ENCODE measurements at regions not wholly inside any gene's neighbourhood (a gene's known extent, or its start where the extent isn't known, plus 50 kb on each side); places are given as distances from the start of the nearest gene placed in this dataset.

GRCh38 chr9:7375013-7375511, 424.5 kb downstream of the DMAC1 start:
- no peaks in the 10 kb centered on the region for H3K36me3 ChIP-seq
- no peak overlapping the region for H3K27ac ChIP-seq
- no peaks in the 10 kb centered on the region for H3K9me3 ChIP-seq (ENCODE audit: severe bottlenecking)
- H3K4me3 ChIP-seq (ENCODE audit: low read depth, low read length): no peak overlapping the region
- H3K27me3 ChIP-seq (ENCODE audit: insufficient read depth, low read depth, severe bottlenecking): no peaks in the 10 kb centered on the region
- no peak for DNase-seq
- TF ChIP-seq CTCF (IDR thresholded peaks at IDR 0.05; ENCODE audit: low read depth, low read length): no peak

- DNase-seq: no peak
- TF ChIP-seq CTCF (IDR thresholded peaks at IDR 0.05; ENCODE audit: low read depth, low read length): no peak
- no peak overlapping the region for H3K4me3 ChIP-seq (ENCODE audit: low read depth, low read length)
- H3K27ac ChIP-seq: no peak overlapping the region
- no peaks in the 10 kb centered on the region for H3K9me3 ChIP-seq (ENCODE audit: severe bottlenecking)
- H3K27me3 ChIP-seq (ENCODE audit: insufficient read depth, low read depth, severe bottlenecking): no peaks in the 10 kb centered on the region
- H3K36me3 ChIP-seq: no peaks in the 10 kb centered on the region
Measured at GRCh38 chr9:7370988-7371387, 428.6 kb downstream of the DMAC1 start.

GRCh38 chr9:7370381-7370780, 429.2 kb downstream of the DMAC1 start:
- no peak overlapping the region for H3K27ac ChIP-seq
- H3K36me3 ChIP-seq: no peaks in the 10 kb centered on the region

GRCh38 chr9:7369384-7369821, 430.2 kb downstream of the DMAC1 start:
- Histone ChIP-seq H3K27ac (no peak overlapping the region), H3K9me3 (ENCODE audit: severe bottlenecking) (no peaks in the 10 kb centered on the region), H3K36me3 (no peaks in the 10 kb centered on the region), H3K27me3 (ENCODE audit: insufficient read depth, low read depth, severe bottlenecking) (no peaks in the 10 kb centered on the region), H3K4me3 (ENCODE audit: low read depth, low read length) (no peak overlapping the region)
- no peak for TF ChIP-seq CTCF (IDR thresholded peaks at IDR 0.05; ENCODE audit: low read depth, low read length)
- no peak for DNase-seq

More at GRCh38 chr9:7370381-7370780, 429.2 kb downstream of the DMAC1 start:
- H3K27me3 ChIP-seq (ENCODE audit: insufficient read depth, low read depth, severe bottlenecking): no peaks in the 10 kb centered on the region
- H3K4me3 ChIP-seq (ENCODE audit: low read depth, low read length): no peak overlapping the region
- H3K9me3 ChIP-seq (ENCODE audit: severe bottlenecking): no peaks in the 10 kb centered on the region
- DNase-seq: no peak
- TF ChIP-seq CTCF (IDR thresholded peaks at IDR 0.05; ENCODE audit: low read depth, low read length): no peak

GRCh38 chr9:7368410-7369292, 430.9 kb downstream of the DMAC1 start:
- Histone ChIP-seq H3K27ac (no peak overlapping the region), H3K27me3 (ENCODE audit: insufficient read depth, low read depth, severe bottlenecking) (no peaks in the 10 kb centered on the region), H3K36me3 (no peaks in the 10 kb centered on the region), H3K9me3 (ENCODE audit: severe bottlenecking) (no peaks in the 10 kb centered on the region), H3K4me3 (ENCODE audit: low read depth, low read length) (no peak overlapping the region)
- DNase-seq: no peak
- no peak for TF ChIP-seq CTCF (IDR thresholded peaks at IDR 0.05; ENCODE audit: low read depth, low read length)

Data from WERI-Rb-1 (cell line).